Activated CD4-positive, alpha-beta T cell treated with anti-CD3 and anti-CD28 coated beads for 24 hours (primary cell): ENCODE measurements at regions not wholly inside any gene's neighbourhood (a gene's known extent, or its start where the extent isn't known, plus 50 kb on each side); places are given as distances from the start of the nearest gene placed in this dataset.

Experiments used
- DNase-seq, 2 donors: peaks; one replicate each; pipeline ENCODE4 v3.0.0-alpha.2; 2020; ENCODE audit warnings: low read depth in 2 of 2

GRCh38 chr7:25841575-25841974 is 310.4 kb upstream of the NFE2L3 start:
- DNase-seq: no peak

- DNase-seq: no peak
Measured at GRCh38 chr7:25842201-25842733, 309.7 kb upstream of the NFE2L3 start.

GRCh38 chr7:25843467-25843866 is 308.5 kb upstream of the NFE2L3 start:
- DNase-seq: no peak

- no peak for DNase-seq
Measured at GRCh38 chr7:25844102-25844870, 307.7 kb upstream of the NFE2L3 start.

- DNase-seq: no peak
Measured at GRCh38 chr7:25845464-25845863, 306.5 kb upstream of the NFE2L3 start.

GRCh38 chr7:25846722-25847121 is 305.3 kb upstream of the NFE2L3 start:
- no peak for DNase-seq

GRCh38 chr7:25847336-25848070 is 304.5 kb upstream of the NFE2L3 start:
- DNase-seq: no peak

GRCh38 chr7:25849500-25850184 is 302.4 kb upstream of the NFE2L3 start:
- no peak for DNase-seq

GRCh38 chr7:25850216-25850615 is 301.8 kb upstream of the NFE2L3 start:
- DNase-seq: no peak

GRCh38 chr7:25850735-25851134 is 301.3 kb upstream of the NFE2L3 start:
- no peak for DNase-seq

GRCh38 chr7:25851332-25852210 is 300.4 kb upstream of the NFE2L3 start:
- peak; percentile 41 to 56 for DNase-seq

GRCh38 chr7:25852211-25852938 is 299.6 kb upstream of the NFE2L3 start:
- no peak for DNase-seq

GRCh38 chr7:25852939-25853271 is 299.1 kb upstream of the NFE2L3 start:
- no peak for DNase-seq

GRCh38 chr7:25853314-25853713 is 298.7 kb upstream of the NFE2L3 start:
- no peak for DNase-seq

GRCh38 chr7:25854059-25854458 is 297.9 kb upstream of the NFE2L3 start:
- DNase-seq: no peak

- DNase-seq: no peak
Measured at GRCh38 chr7:25854608-25855497, 297.1 kb upstream of the NFE2L3 start.

GRCh38 chr7:25855854-25856782 is 295.9 kb upstream of the NFE2L3 start:
- DNase-seq: no peak

GRCh38 chr7:25857376-25858067 is 294.5 kb upstream of the NFE2L3 start:
- no peak for DNase-seq
